IMR-90 (cell line): ENCODE measurements at regions not wholly inside any gene's neighbourhood (a gene's known extent, or its start where the extent isn't known, plus 50 kb on each side); places are given as distances from the start of the nearest gene placed in this dataset.

Source experiments
- FOS ChIP-seq: fragments of 150-350 bp; IDR thresholded peaks from 2 replicates; pipeline ENCODE4 v1.6.1; 2016; ENCODE audit warnings: low read depth, low read length
- SMC3 ChIP-seq: fragments of 150-350 bp; IDR thresholded peaks from 2 replicates; pipeline ENCODE4 v1.6.1; 2016; ENCODE audit warnings: low read depth, mild to moderate bottlenecking, antibody characterized with exemption, low read length, moderate library complexity
- TF ChIP-seq, protein P1 (sequence below): conservative IDR thresholded peaks from 2 replicates; pipeline ENCODE4 v1.5.1; 2012; ENCODE audit warnings: mild to moderate bottlenecking, low read depth, low read length, improper control_type of control experiment

DNA sequence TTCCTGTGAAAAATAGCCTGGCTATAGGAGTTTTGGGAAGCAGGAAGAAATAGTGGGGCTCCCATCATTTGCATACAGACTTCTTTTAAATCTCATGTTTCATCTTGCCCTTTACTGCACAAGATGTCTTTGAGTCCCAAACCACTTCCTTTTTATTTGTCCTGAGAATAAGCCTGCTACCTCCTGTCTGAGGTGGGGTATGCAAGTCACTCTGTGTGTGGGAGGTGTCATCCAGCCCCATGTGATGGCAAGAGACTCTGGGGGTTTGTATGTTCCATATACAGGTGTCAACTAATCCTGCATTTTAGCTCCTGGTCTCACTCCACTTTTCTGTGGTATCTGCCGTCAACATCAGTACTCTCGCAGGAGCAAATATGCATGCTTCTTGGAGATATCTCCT is 102.0 kb downstream of the OTOL1 start:
- TF ChIP-seq, protein P1, sequence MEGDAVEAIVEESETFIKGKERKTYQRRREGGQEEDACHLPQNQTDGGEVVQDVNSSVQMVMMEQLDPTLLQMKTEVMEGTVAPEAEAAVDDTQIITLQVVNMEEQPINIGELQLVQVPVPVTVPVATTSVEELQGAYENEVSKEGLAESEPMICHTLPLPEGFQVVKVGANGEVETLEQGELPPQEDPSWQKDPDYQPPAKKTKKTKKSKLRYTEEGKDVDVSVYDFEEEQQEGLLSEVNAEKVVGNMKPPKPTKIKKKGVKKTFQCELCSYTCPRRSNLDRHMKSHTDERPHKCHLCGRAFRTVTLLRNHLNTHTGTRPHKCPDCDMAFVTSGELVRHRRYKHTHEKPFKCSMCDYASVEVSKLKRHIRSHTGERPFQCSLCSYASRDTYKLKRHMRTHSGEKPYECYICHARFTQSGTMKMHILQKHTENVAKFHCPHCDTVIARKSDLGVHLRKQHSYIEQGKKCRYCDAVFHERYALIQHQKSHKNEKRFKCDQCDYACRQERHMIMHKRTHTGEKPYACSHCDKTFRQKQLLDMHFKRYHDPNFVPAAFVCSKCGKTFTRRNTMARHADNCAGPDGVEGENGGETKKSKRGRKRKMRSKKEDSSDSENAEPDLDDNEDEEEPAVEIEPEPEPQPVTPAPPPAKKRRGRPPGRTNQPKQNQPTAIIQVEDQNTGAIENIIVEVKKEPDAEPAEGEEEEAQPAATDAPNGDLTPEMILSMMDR, result no peak
- TF ChIP-seq FOS (no peak), SMC3 (no peak)
